ENCODE measurements at regions not wholly inside any gene's neighbourhood (a gene's known extent, or its start where the extent isn't known, plus 50 kb on each side); places are given as distances from the start of the nearest gene placed in this dataset.

DNA sequence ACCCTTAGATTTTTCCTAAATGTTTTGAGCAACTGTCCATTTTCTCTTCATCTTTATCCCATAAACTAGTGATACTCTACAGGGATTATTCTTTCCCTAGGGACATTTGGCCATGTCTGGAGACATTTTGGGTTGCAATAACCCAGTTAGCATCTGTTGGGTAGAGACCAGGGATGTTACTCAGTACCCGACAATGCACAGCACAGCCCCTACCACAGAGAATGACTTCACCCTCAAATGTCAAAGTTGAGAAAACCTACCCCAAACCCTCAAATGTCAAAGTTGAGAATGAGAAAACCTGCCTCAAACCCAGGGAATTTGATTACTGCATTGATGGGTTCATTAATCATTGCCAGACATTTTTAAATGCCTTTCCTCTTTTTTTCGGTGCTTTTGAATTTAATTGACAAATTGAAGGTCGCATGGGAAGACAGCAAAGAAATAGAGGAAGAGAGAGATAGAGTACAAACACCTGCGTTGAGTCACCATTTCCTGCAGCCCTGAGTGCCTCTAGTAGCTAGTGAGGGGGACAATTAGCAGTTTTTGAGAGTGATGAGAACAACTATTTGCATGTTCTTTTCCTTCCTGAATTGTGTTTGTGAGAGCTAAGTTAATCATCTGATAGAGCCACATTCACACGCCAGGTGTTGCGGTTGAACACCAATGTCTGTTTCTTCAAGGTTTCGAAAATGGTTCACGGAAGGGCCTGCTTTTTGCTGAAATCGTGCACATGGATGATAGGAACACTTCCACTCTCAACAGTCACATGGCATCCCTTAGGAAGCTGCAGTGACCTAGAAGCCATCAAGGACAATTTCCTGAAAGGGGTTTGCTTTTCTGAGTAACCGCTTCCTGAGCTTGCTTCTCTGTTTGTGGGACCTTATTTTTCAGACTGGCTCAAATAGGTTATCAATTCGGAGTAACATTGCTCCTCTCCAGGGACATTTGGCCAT lies 203.9 kb upstream of the VCX3A start:
- Histone ChIP-seq H4K20me1 (ENCODE audit: insufficient read depth, poor library complexity, severe bottlenecking) (no peaks in the 10 kb centered on the region), H3K27me3 (no peaks in the 10 kb centered on the region), H3K9me3 (ENCODE audit: low read depth) (no peaks in the 10 kb centered on the region), H3K27ac (no peak overlapping the region), H3K4me1 (ENCODE audit: insufficient read depth) (no peaks in the 10 kb centered on the region), H3K9me2 (replicated peaks; ENCODE audit: insufficient read depth) (no peaks in the 10 kb centered on the region), H3K79me2 (no peaks in the 10 kb centered on the region), H3K4me3 (no peak overlapping the region), H3K36me3 (replicated peaks; ENCODE audit: insufficient read depth, low read depth) (no peaks in the 10 kb centered on the region), H3K4me2 (no peak overlapping the region), H2AFZ (no peak overlapping the region)
- DNase-seq (ENCODE audit: low spot score), result no peak
- WGBS (ENCODE audit: low lambda C conversion rate, missing lambda C conversion rate), result 82% methylated on average over 11 of the region's 11 CpGs
- TF ChIP-seq CTCF (IDR thresholded peaks at IDR 0.05; ENCODE audit: poor library complexity) (no peak), EZH2phosphoT487 (IDR thresholded peaks at IDR 0.05; ENCODE audit: low read depth, severe bottlenecking, unreplicated experiment) (no peak), EZH2 (IDR thresholded peaks at IDR 0.05; ENCODE audit: borderline replicate concordance) (no peak)

DNA sequence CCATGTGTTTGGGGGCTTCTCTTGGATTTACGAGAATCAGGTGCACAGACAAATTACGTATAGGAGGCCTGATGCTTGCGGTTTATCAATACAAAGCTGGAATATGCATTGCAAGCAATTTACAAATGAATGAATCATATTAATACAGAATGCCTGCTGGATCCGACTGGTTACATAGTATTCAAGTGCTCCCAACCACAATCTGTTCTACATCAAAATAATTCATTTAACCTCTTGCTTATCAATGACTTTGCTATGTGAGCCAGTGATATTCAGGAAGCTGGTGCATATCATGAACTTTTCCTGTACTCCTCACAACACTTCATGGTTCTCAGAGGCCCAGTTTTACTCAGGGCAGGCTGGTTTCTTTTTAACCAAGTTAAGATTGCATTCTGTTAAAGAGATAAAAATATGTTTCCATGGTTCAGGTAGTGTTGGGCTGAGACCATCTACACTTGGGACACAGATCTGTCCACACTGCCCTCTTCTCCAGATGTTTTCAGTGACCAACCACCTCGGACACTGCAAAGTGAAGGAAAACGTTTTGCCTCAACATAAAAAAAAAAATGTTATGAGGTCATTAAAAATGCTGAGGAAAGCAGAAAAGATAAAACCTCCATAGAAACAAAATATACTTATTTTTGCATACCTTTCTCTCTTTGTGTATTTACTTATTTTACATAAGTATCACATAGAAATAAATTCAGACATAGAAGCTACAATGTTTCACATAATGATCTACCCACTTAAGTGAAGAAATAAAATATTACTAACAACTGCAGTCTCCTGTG lies 200.1 kb upstream of the VCX3A start:
- H3K79me2 ChIP-seq, result no peaks in the 10 kb centered on the region
- no peaks in the 10 kb centered on the region for H3K9me3 ChIP-seq (ENCODE audit: low read depth)
- DNase-seq (ENCODE audit: low spot score), result no peak
- 84% methylated on average over 6 of the region's 6 CpGs for WGBS (ENCODE audit: low lambda C conversion rate, missing lambda C conversion rate)
- TF ChIP-seq EZH2 (IDR thresholded peaks at IDR 0.05; ENCODE audit: borderline replicate concordance), result no peak
- no peak for TF ChIP-seq EZH2phosphoT487 (IDR thresholded peaks at IDR 0.05; ENCODE audit: low read depth, severe bottlenecking, unreplicated experiment)
- TF ChIP-seq CTCF (IDR thresholded peaks at IDR 0.05; ENCODE audit: poor library complexity), result no peak
- H3K9me2 ChIP-seq (replicated peaks; ENCODE audit: insufficient read depth), result no peaks in the 10 kb centered on the region
- H3K4me3 ChIP-seq, result no peak overlapping the region
- H3K27ac ChIP-seq, result no peak overlapping the region
- H4K20me1 ChIP-seq (ENCODE audit: insufficient read depth, poor library complexity, severe bottlenecking), result no peaks in the 10 kb centered on the region
- no peaks in the 10 kb centered on the region for H3K27me3 ChIP-seq
- no peaks in the 10 kb centered on the region for H3K4me1 ChIP-seq (ENCODE audit: insufficient read depth)
- no peaks in the 10 kb centered on the region for H3K36me3 ChIP-seq (replicated peaks; ENCODE audit: insufficient read depth, low read depth)
- no peak overlapping the region for H2AFZ ChIP-seq
- no peak overlapping the region for H3K4me2 ChIP-seq

DNA sequence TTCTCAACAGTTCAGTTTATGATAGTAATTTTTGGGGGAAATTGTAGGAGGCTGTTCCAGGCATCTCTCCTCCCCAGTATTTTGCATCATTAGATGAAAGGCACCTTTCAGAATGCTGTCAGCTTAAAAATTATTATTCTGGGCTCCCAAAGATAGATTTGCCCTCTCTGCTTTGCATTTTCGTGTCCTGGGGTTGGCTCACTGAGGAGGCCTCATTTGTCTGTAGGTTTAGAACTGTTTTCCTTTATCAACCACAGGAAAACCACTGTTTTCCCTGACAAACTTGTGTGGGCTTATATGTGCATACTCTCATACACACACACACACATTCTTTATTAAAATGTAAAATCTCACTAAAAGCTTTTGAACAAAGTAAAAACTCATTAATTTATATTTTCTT lies 197.2 kb upstream of the VCX3A start:
- Histone ChIP-seq H3K36me3 (replicated peaks; ENCODE audit: insufficient read depth, low read depth) (no peaks in the 10 kb centered on the region), H3K79me2 (no peaks in the 10 kb centered on the region), H4K20me1 (ENCODE audit: insufficient read depth, poor library complexity, severe bottlenecking) (no peaks in the 10 kb centered on the region), H2AFZ (no peak overlapping the region), H3K4me3 (no peak overlapping the region), H3K9me2 (replicated peaks; ENCODE audit: insufficient read depth) (no peaks in the 10 kb centered on the region), H3K27ac (no peak overlapping the region), H3K9me3 (ENCODE audit: low read depth) (no peaks in the 10 kb centered on the region), H3K27me3 (no peaks in the 10 kb centered on the region), H3K4me1 (ENCODE audit: insufficient read depth) (no peaks in the 10 kb centered on the region), H3K4me2 (no peak overlapping the region)
- 29% methylated on average over 1 of the region's 1 CpG for WGBS (ENCODE audit: low lambda C conversion rate, missing lambda C conversion rate)
- TF ChIP-seq CTCF (IDR thresholded peaks at IDR 0.05; ENCODE audit: poor library complexity), result no peak
- no peak for TF ChIP-seq EZH2 (IDR thresholded peaks at IDR 0.05; ENCODE audit: borderline replicate concordance)
- no peak for TF ChIP-seq EZH2phosphoT487 (IDR thresholded peaks at IDR 0.05; ENCODE audit: low read depth, severe bottlenecking, unreplicated experiment)
- no peak for DNase-seq (ENCODE audit: low spot score)

All from hepatocyte (in vitro differentiated cells).